RWPE2 (cell line): ENCODE measurements at regions not wholly inside any gene's neighbourhood (a gene's known extent, or its start where the extent isn't known, plus 50 kb on each side); places are given as distances from the start of the nearest gene placed in this dataset.

Source experiments
- ATAC-seq: fragments of 200-7000 bp; cut with Tn5 transposase; 3 replicates; pipeline ENCODE4 v1.9.1; 2021; ENCODE audit warnings: low read depth
- DNase-seq: peaks from one replicate; pipeline ENCODE4 v3.0.0-alpha.2; 2020; ENCODE audit warnings: low spot score
- H3K27ac ChIP-seq: fragments of 450-650 bp; 2 replicates; pipeline ENCODE4 v1.5.1; 2017; ENCODE audit warnings: mild to moderate bottlenecking; ENCODE audit not compliant: poor library complexity, severe bottlenecking
- H3K27me3 ChIP-seq: fragments of 250-450 bp; sonication (Bioruptor Pico); 2 replicates; pipeline ENCODE4 v1.5.1; 2021; ENCODE audit warnings: mild to moderate bottlenecking, moderate library complexity; ENCODE audit not compliant: insufficient read depth, poor library complexity, severe bottlenecking
- H3K36me3 ChIP-seq: fragments of 250-450 bp; sonication (Bioruptor Pico); 2 replicates; pipeline ENCODE4 v1.5.1; 2020; ENCODE audit warnings: low read depth, mild to moderate bottlenecking, moderate library complexity
- H3K4me1 ChIP-seq: fragments of 250-450 bp; sonication (Bioruptor Pico); 2 replicates; pipeline ENCODE4 v1.5.1; 2021; ENCODE audit warnings: mild to moderate bottlenecking, moderate library complexity; ENCODE audit not compliant: insufficient read depth, poor library complexity, severe bottlenecking
- H3K4me3 ChIP-seq: fragments of 250-450 bp; sonication (Bioruptor Pico); 2 replicates; pipeline ENCODE4 v1.5.1; 2021; ENCODE audit warnings: mild to moderate bottlenecking, moderate library complexity; ENCODE audit not compliant: severe bottlenecking
- H3K9me3 ChIP-seq: fragments of 250-450 bp; sonication (Bioruptor Pico); 2 replicates; pipeline ENCODE4 v1.5.1; 2021; ENCODE audit warnings: mild to moderate bottlenecking, moderate library complexity; ENCODE audit not compliant: severe bottlenecking
- TF ChIP-seq, protein P1 (sequence below): fragments of 450-650 bp; IDR thresholded peaks from one replicate; pipeline ENCODE4 v1.5.1; 2017; ENCODE audit warnings: mild to moderate bottlenecking, moderate library complexity; ENCODE audit not compliant: poor library complexity, severe bottlenecking

DNA sequence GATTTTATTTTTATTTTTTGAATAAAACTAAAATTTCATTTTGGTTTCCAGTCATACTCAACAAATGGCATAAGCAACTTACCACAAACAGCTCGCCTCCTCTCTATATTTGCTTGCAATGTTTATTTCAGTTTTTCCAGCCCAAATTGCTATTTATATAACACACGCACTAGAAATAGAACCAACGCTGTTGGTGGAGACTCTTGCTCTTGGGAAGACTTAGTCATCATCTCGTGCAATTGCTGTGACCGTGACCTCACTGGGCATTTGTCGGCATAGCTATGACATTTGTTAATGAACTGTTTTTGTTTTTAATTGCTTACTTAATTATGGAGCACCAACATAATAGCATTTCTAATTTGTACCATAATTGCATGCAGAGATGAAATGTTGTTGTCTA lies 153.1 kb upstream of the OTX2 start:
- no peaks in the 10 kb centered on the region for H3K4me1 ChIP-seq
- H3K27me3 ChIP-seq = peaks cover 29% of the 10 kb centered on the region
- H3K4me3 ChIP-seq = no peak overlapping the region
- H3K27ac ChIP-seq = no peak overlapping the region
- TF ChIP-seq, protein P1, sequence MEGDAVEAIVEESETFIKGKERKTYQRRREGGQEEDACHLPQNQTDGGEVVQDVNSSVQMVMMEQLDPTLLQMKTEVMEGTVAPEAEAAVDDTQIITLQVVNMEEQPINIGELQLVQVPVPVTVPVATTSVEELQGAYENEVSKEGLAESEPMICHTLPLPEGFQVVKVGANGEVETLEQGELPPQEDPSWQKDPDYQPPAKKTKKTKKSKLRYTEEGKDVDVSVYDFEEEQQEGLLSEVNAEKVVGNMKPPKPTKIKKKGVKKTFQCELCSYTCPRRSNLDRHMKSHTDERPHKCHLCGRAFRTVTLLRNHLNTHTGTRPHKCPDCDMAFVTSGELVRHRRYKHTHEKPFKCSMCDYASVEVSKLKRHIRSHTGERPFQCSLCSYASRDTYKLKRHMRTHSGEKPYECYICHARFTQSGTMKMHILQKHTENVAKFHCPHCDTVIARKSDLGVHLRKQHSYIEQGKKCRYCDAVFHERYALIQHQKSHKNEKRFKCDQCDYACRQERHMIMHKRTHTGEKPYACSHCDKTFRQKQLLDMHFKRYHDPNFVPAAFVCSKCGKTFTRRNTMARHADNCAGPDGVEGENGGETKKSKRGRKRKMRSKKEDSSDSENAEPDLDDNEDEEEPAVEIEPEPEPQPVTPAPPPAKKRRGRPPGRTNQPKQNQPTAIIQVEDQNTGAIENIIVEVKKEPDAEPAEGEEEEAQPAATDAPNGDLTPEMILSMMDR = no peak
- H3K9me3 ChIP-seq = no peaks in the 10 kb centered on the region
- ATAC-seq = no peak
- no peaks in the 10 kb centered on the region for H3K36me3 ChIP-seq
- no peak for DNase-seq

DNA sequence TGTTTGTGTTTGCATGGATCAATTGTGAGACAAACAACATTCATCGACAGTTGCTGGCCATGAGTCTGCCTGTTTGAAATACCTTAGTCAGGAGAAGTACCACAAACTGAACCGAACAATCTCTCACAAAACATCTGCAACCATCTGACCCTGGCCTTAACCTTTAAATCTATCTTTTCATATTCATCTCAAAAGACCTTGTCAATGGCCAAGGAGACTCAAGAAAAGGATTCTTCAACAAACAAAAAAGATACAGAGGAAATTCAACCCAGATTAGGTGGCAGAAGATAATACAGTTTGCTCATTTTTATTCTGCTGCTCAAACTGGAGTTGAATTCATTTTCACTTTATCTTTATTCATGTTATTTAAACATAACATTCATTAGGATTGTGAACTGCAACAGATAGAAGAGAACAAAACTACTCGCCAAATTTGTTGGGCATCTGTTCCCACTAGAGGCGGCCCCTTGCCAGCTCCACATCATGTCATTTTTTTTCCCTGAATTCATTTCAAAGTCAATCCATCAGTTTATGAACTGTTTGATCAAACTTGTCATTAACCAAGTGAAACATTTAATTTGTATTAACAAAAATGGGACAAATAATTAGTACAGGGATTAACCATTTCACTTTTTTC lies 152.3 kb upstream of the OTX2 start:
- Histone ChIP-seq H3K9me3 (no peaks in the 10 kb centered on the region), H3K4me1 (no peaks in the 10 kb centered on the region), H3K27me3 (peaks cover 32% of the 10 kb centered on the region), H3K27ac (no peak overlapping the region), H3K36me3 (no peaks in the 10 kb centered on the region), H3K4me3 (no peak overlapping the region)
- TF ChIP-seq, protein P1 = no peak
- DNase-seq (no peak), ATAC-seq (no peak)

DNA sequence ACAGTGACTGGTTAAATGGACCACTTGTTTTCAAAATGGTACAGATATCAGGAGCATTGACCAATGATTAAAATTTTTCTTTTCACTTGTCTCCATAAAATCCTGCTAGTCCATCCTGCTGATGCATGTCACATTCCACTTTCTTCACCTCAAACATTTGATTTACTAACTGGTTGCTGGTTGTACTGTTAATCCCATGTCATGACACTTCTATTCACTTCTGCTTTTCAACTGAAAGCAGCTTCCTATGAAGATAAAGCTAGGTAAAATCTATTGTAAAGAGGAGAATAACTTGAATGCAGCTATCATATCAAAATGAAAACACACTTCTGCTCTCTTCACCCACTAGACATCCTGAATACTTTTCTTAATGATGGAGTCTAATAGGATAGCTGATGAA lies 149.6 kb upstream of the OTX2 start:
- H3K4me3 ChIP-seq = no peak overlapping the region
- ATAC-seq = no peak
- H3K36me3 ChIP-seq = no peaks in the 10 kb centered on the region
- no peaks in the 10 kb centered on the region for H3K9me3 ChIP-seq
- H3K27me3 ChIP-seq = peaks cover 47% of the 10 kb centered on the region
- H3K4me1 ChIP-seq = no peaks in the 10 kb centered on the region
- TF ChIP-seq, protein P1 = no peak
- DNase-seq = no peak
- H3K27ac ChIP-seq = no peak overlapping the region

DNA sequence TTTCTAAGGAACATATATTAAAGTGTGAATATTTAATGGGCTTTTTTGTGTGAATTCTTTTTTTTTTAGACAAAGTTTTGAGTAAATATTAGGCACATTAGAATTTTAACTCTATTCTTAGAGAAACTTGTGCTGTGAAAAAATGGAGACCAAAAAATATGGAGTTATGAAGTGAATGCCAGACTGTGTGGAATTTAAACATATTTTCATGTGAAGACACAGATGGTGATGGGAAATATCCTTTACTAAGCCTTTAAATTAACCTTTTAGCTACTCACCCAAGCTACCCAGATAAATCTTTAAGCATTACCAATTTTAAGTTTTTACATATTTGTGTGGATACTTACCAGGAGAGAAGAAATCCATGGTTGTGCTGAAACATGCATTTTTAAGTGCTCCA lies 148.8 kb upstream of the OTX2 start:
- ATAC-seq = no peak
- Histone ChIP-seq H3K36me3 (no peaks in the 10 kb centered on the region), H3K4me1 (no peaks in the 10 kb centered on the region), H3K27ac (no peak overlapping the region), H3K27me3 (peaks cover 53% of the 10 kb centered on the region), H3K9me3 (no peaks in the 10 kb centered on the region), H3K4me3 (no peak overlapping the region)
- no peak for DNase-seq
- TF ChIP-seq, protein P1 = no peak

DNA sequence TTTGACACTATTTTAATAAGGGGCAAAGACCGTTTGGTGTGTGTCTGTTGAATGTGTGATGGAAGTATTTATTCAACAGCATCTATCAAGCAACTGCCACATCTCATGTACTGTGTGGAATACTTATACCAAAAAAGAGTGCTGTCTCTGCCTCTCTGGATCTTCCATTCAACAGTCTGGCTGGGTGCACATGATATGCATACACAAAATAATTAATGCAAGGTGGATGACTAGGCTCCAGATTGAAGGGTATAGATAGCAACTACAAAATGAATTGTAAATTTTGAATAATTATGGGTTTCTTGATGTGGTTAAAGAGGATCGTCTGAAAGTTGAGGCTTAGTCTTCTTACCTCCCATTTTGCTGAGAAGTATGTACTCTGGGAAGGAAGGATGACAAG lies 145.9 kb upstream of the OTX2 start:
- no peak for DNase-seq
- Histone ChIP-seq H3K9me3 (no peaks in the 10 kb centered on the region), H3K27ac (no peak overlapping the region), H3K4me3 (no peak overlapping the region), H3K4me1 (no peaks in the 10 kb centered on the region), H3K27me3 (peaks cover 67% of the 10 kb centered on the region), H3K36me3 (no peaks in the 10 kb centered on the region)
- no peak for ATAC-seq
- TF ChIP-seq, protein P1 = no peak
